ENCODE measurements at regions not wholly inside any gene's neighbourhood (a gene's known extent, or its start where the extent isn't known, plus 50 kb on each side); places are given as distances from the start of the nearest gene placed in this dataset.

GRCh38 chr7:98526059-98526458 lies 91.0 kb upstream of the NPTX2 start:
- intact Hi-C loops (cut with DNase I), result no loop called here
- Histone ChIP-seq H3K27me3 (ENCODE audit: control insufficient read depth in 1 of 2, insufficient read depth in 2 of 2, low read length in 1 of 2) (no peaks in the 10 kb centered on the region), H3K4me1 (ENCODE audit: control insufficient read depth in 1 of 2, insufficient read depth in 2 of 2, low read length in 2 of 2) (no peaks in the 10 kb centered on the region), H3K4me3 (ENCODE audit: low read length in 2 of 2) (no peak overlapping the region), H3K36me3 (ENCODE audit: control insufficient read depth in 1 of 2, insufficient read depth in 2 of 2, low read length in 1 of 2) (no peaks in the 10 kb centered on the region), H3K27ac (ENCODE audit: low read depth in 1 of 2, low read length in 2 of 2) (no peak overlapping the region), H3K9me3 (ENCODE audit: control insufficient read depth, low read length) (no peaks in the 10 kb centered on the region)
- ATAC-seq (ENCODE audit: low FRiP score) (no peak), DNase-seq (no peak)
- 83 to 87% methylated on average over 10 of the region's 10 CpGs for WGBS, 2 donors

DNA sequence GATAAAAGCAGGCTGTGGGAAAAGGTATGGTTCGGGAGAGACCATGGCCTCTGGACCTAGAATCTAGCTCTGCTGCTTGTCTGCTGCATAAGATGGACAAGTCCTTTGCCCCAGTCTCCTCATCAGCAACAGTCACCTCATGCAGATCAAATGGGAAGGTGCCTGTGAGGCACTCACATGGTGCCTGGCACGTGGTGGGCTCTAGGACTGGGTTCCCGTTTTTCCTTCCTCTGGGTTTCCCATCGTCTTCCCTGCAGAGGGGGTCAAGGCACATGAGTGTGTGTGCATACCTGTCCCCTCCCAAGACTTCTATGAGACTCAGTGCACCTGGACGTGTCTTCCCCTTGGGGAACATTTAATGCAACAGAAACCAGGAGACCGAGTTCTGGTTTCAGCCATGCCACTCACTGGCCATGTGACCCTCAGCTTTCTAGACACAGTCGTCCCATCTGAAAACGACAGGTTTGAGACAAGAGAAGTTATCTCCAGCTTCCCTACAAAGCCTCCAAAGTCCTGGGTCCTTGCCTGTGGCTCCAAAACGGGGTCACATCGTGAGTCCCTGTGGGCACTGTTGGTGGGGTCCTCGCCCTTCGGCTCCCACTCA lies 95.9 kb upstream of the NPTX2 start:
- no peak overlapping the region for H3K4me3 ChIP-seq (ENCODE audit: low read length in 2 of 2)
- DNase-seq, result peak in 1 of 2 donors; percentile 51
- H3K4me1 ChIP-seq (ENCODE audit: control insufficient read depth in 1 of 2, insufficient read depth in 2 of 2, low read length in 2 of 2), result no peaks in the 10 kb centered on the region

GRCh38 chr7:98520356-98520951 lies 96.6 kb upstream of the NPTX2 start:
- 82% methylated on average over 8 to 10 of the region's 10 CpGs for WGBS, 2 donors
- intact Hi-C loops (cut with DNase I), result no loop called here
- H3K27ac ChIP-seq (ENCODE audit: low read depth in 1 of 2, low read length in 2 of 2), result no peak overlapping the region
- no peaks in the 10 kb centered on the region for H3K9me3 ChIP-seq (ENCODE audit: control insufficient read depth, low read length)
- no peaks in the 10 kb centered on the region for H3K36me3 ChIP-seq (ENCODE audit: control insufficient read depth in 1 of 2, insufficient read depth in 2 of 2, low read length in 1 of 2)
- ATAC-seq (ENCODE audit: low FRiP score), result no peak
- H3K27me3 ChIP-seq (ENCODE audit: control insufficient read depth in 1 of 2, insufficient read depth in 2 of 2, low read length in 1 of 2), result no peaks in the 10 kb centered on the region
- DNase-seq, result peak in 1 of 2 donors; percentile 59
- no peak overlapping the region for H3K4me3 ChIP-seq (ENCODE audit: low read length in 2 of 2)
- H3K4me1 ChIP-seq (ENCODE audit: control insufficient read depth in 1 of 2, insufficient read depth in 2 of 2, low read length in 2 of 2), result no peaks in the 10 kb centered on the region

More for the DNA sequence above, 95.9 kb upstream of the NPTX2 start:
- WGBS, 2 donors, result 85 to 86% methylated on average over 12 of the region's 12 CpGs
- no peaks in the 10 kb centered on the region for H3K27me3 ChIP-seq (ENCODE audit: control insufficient read depth in 1 of 2, insufficient read depth in 2 of 2, low read length in 1 of 2)
- intact Hi-C loops (cut with DNase I), result no loop called here
- ATAC-seq (ENCODE audit: low FRiP score), result no peak
- no peaks in the 10 kb centered on the region for H3K36me3 ChIP-seq (ENCODE audit: control insufficient read depth in 1 of 2, insufficient read depth in 2 of 2, low read length in 1 of 2)
- no peaks in the 10 kb centered on the region for H3K9me3 ChIP-seq (ENCODE audit: control insufficient read depth, low read length)
- no peak overlapping the region for H3K27ac ChIP-seq (ENCODE audit: low read depth in 1 of 2, low read length in 2 of 2)

- Histone ChIP-seq H3K27me3 (ENCODE audit: control insufficient read depth in 1 of 2, insufficient read depth in 2 of 2, low read length in 1 of 2) (no peaks in the 10 kb centered on the region), H3K4me1 (ENCODE audit: control insufficient read depth in 1 of 2, insufficient read depth in 2 of 2, low read length in 2 of 2) (no peaks in the 10 kb centered on the region), H3K4me3 (ENCODE audit: low read length in 2 of 2) (no peak overlapping the region), H3K36me3 (ENCODE audit: control insufficient read depth in 1 of 2, insufficient read depth in 2 of 2, low read length in 1 of 2) (no peaks in the 10 kb centered on the region), H3K9me3 (ENCODE audit: control insufficient read depth, low read length) (no peaks in the 10 kb centered on the region), H3K27ac (ENCODE audit: low read depth in 1 of 2, low read length in 2 of 2) (no peak overlapping the region)
- intact Hi-C loops (cut with DNase I), result no loop called here
- 71 to 74% methylated on average over 25 of the region's 25 CpGs for WGBS, 2 donors
- ATAC-seq (ENCODE audit: low FRiP score) (no peak), DNase-seq (peak in 1 of 2 donors; percentile 5)
These were observed 98.7 kb upstream of the NPTX2 start for GRCh38 chr7:98518159-98518947.

- WGBS, 2 donors, result 77 to 84% methylated on average over 4 of the region's 4 CpGs
- Histone ChIP-seq H3K4me1 (ENCODE audit: control insufficient read depth in 1 of 2, insufficient read depth in 2 of 2, low read length in 2 of 2) (no peaks in the 10 kb centered on the region), H3K4me3 (ENCODE audit: low read length in 2 of 2) (no peak overlapping the region), H3K27ac (ENCODE audit: low read depth in 1 of 2, low read length in 2 of 2) (no peak overlapping the region), H3K9me3 (ENCODE audit: control insufficient read depth, low read length) (no peaks in the 10 kb centered on the region), H3K27me3 (ENCODE audit: control insufficient read depth in 1 of 2, insufficient read depth in 2 of 2, low read length in 1 of 2) (no peaks in the 10 kb centered on the region), H3K36me3 (ENCODE audit: control insufficient read depth in 1 of 2, insufficient read depth in 2 of 2, low read length in 1 of 2) (no peaks in the 10 kb centered on the region)
- DNase-seq (no peak), ATAC-seq (ENCODE audit: low FRiP score) (no peak)
- intact Hi-C loops (cut with DNase I), result no loop called here
These were observed 101.9 kb upstream of the NPTX2 start for GRCh38 chr7:98515201-98515600.

GRCh38 chr7:98514211-98515031 lies 102.7 kb upstream of the NPTX2 start:
- DNase-seq, result peak in 1 of 2 donors; percentile 42
- Histone ChIP-seq H3K36me3 (ENCODE audit: control insufficient read depth in 1 of 2, insufficient read depth in 2 of 2, low read length in 1 of 2) (no peaks in the 10 kb centered on the region), H3K4me3 (ENCODE audit: low read length in 2 of 2) (no peak overlapping the region), H3K4me1 (ENCODE audit: control insufficient read depth in 1 of 2, insufficient read depth in 2 of 2, low read length in 2 of 2) (no peaks in the 10 kb centered on the region), H3K27ac (ENCODE audit: low read depth in 1 of 2, low read length in 2 of 2) (no peak overlapping the region), H3K27me3 (ENCODE audit: control insufficient read depth in 1 of 2, insufficient read depth in 2 of 2, low read length in 1 of 2) (no peaks in the 10 kb centered on the region), H3K9me3 (ENCODE audit: control insufficient read depth, low read length) (no peaks in the 10 kb centered on the region)
- intact Hi-C loops (cut with DNase I), result no loop called here
- ATAC-seq (ENCODE audit: low FRiP score), result no peak
- 69 to 70% methylated on average over 16 of the region's 16 CpGs for WGBS, 2 donors

GRCh38 chr7:98511175-98511574 lies 105.9 kb upstream of the NPTX2 start:
- no peaks in the 10 kb centered on the region for H3K4me1 ChIP-seq (ENCODE audit: control insufficient read depth in 1 of 2, insufficient read depth in 2 of 2, low read length in 2 of 2)
- intact Hi-C loops (cut with DNase I), result no loop called here
- H3K4me3 ChIP-seq (ENCODE audit: low read length in 2 of 2), result no peak overlapping the region
- no peaks in the 10 kb centered on the region for H3K36me3 ChIP-seq (ENCODE audit: control insufficient read depth in 1 of 2, insufficient read depth in 2 of 2, low read length in 1 of 2)
- H3K9me3 ChIP-seq (ENCODE audit: control insufficient read depth, low read length), result peaks cover 2% of the 10 kb centered on the region
- no peaks in the 10 kb centered on the region for H3K27me3 ChIP-seq (ENCODE audit: control insufficient read depth in 1 of 2, insufficient read depth in 2 of 2, low read length in 1 of 2)
- WGBS, 2 donors, result 92 to 94% methylated on average over 5 of the region's 5 CpGs
- peak in 1 of 2 donors; percentile 40 for DNase-seq
- no peak for ATAC-seq (ENCODE audit: low FRiP score)
- H3K27ac ChIP-seq (ENCODE audit: low read depth in 1 of 2, low read length in 2 of 2), result no peak overlapping the region

GRCh38 chr7:98509836-98510235 lies 107.2 kb upstream of the NPTX2 start:
- 55 to 57% methylated on average over 6 of the region's 6 CpGs for WGBS, 2 donors
- Histone ChIP-seq H3K27me3 (ENCODE audit: control insufficient read depth in 1 of 2, insufficient read depth in 2 of 2, low read length in 1 of 2) (no peaks in the 10 kb centered on the region), H3K27ac (ENCODE audit: low read depth in 1 of 2, low read length in 2 of 2) (no peak overlapping the region), H3K36me3 (ENCODE audit: control insufficient read depth in 1 of 2, insufficient read depth in 2 of 2, low read length in 1 of 2) (no peaks in the 10 kb centered on the region), H3K4me3 (ENCODE audit: low read length in 2 of 2) (no peak overlapping the region), H3K9me3 (ENCODE audit: control insufficient read depth, low read length) (peaks cover 2% of the 10 kb centered on the region), H3K4me1 (ENCODE audit: control insufficient read depth in 1 of 2, insufficient read depth in 2 of 2, low read length in 2 of 2) (no peaks in the 10 kb centered on the region)
- intact Hi-C loops (cut with DNase I), result no loop called here
- DNase-seq (no peak), ATAC-seq (ENCODE audit: low FRiP score) (no peak)
